WERI-Rb-1 (cell line): ENCODE measurements at regions not wholly inside any gene's neighbourhood (a gene's known extent, or its start where the extent isn't known, plus 50 kb on each side); places are given as distances from the start of the nearest gene placed in this dataset.

Experiments
- DNase-seq: peaks from one replicate; pipeline ENCODE4 v3.0.0-alpha.2; 2020
- H3K27ac ChIP-seq: fragments of 250-450 bp; sonication (Bioruptor Pico); 2 replicates; pipeline ENCODE4 v1.5.1; 2020; ENCODE audit warnings: mild to moderate bottlenecking, moderate library complexity
- H3K27me3 ChIP-seq: fragments of 250-450 bp; sonication (Bioruptor Pico); 2 replicates; pipeline ENCODE4 v1.5.1; 2021; ENCODE audit warnings: mild to moderate bottlenecking, low read depth, moderate library complexity; ENCODE audit not compliant: insufficient read depth, severe bottlenecking
- H3K36me3 ChIP-seq: fragments of 250-450 bp; sonication (Bioruptor Pico); 2 replicates; pipeline ENCODE4 v1.5.1; 2020; ENCODE audit warnings: mild to moderate bottlenecking, moderate library complexity
- H3K4me3 ChIP-seq: 2 replicates; pipeline ENCODE4 v1.5.1; 2011; ENCODE audit warnings: low read depth, mild to moderate bottlenecking, control low read depth, low read length
- H3K9me3 ChIP-seq: fragments of 250-450 bp; sonication (Bioruptor Pico); 2 replicates; pipeline ENCODE4 v1.5.1; 2021; ENCODE audit warnings: mild to moderate bottlenecking, moderate library complexity; ENCODE audit not compliant: severe bottlenecking
- CTCF ChIP-seq: IDR thresholded peaks from 2 replicates; pipeline ENCODE4 v1.5.1; 2011; ENCODE audit warnings: low read depth, mild to moderate bottlenecking, control low read depth, inconsistent platforms, low read length

GRCh38 chr4:151558496-151559113 is 149.6 kb downstream of the FHIP1A start:
- H3K4me3 ChIP-seq, result no peak overlapping the region
- H3K27ac ChIP-seq, result no peak overlapping the region
- no peaks in the 10 kb centered on the region for H3K27me3 ChIP-seq
- H3K36me3 ChIP-seq, result no peaks in the 10 kb centered on the region
- no peak for TF ChIP-seq CTCF
- DNase-seq, result no peak
- no peaks in the 10 kb centered on the region for H3K9me3 ChIP-seq

GRCh38 chr4:151559595-151559994 is 150.6 kb downstream of the FHIP1A start:
- Histone ChIP-seq H3K36me3 (no peaks in the 10 kb centered on the region), H3K4me3 (no peak overlapping the region), H3K27ac (no peak overlapping the region), H3K9me3 (no peaks in the 10 kb centered on the region), H3K27me3 (no peaks in the 10 kb centered on the region)
- no peak for DNase-seq
- no peak for TF ChIP-seq CTCF

- no peak for TF ChIP-seq CTCF
- no peaks in the 10 kb centered on the region for H3K9me3 ChIP-seq
- DNase-seq, result no peak
- H3K36me3 ChIP-seq, result no peaks in the 10 kb centered on the region
- H3K27ac ChIP-seq, result no peak overlapping the region
- no peak overlapping the region for H3K4me3 ChIP-seq
- no peaks in the 10 kb centered on the region for H3K27me3 ChIP-seq
These were observed 152.7 kb downstream of the FHIP1A start for GRCh38 chr4:151561551-151562256.

GRCh38 chr4:151563194-151563593 is 154.2 kb downstream of the FHIP1A start:
- Histone ChIP-seq H3K27ac (no peak overlapping the region), H3K27me3 (no peaks in the 10 kb centered on the region), H3K4me3 (no peak overlapping the region), H3K9me3 (no peaks in the 10 kb centered on the region), H3K36me3 (no peaks in the 10 kb centered on the region)
- no peak for TF ChIP-seq CTCF
- no peak for DNase-seq

- TF ChIP-seq CTCF, result no peak
These were observed 155.3 kb downstream of the FHIP1A start for GRCh38 chr4:151564321-151564720.

More at GRCh38 chr4:151564321-151564720, 155.3 kb downstream of the FHIP1A start:
- Histone ChIP-seq H3K27ac (no peak overlapping the region), H3K27me3 (no peaks in the 10 kb centered on the region), H3K9me3 (no peaks in the 10 kb centered on the region), H3K4me3 (no peak overlapping the region), H3K36me3 (no peaks in the 10 kb centered on the region)
- DNase-seq, result no peak
